Activated CD8-positive, alpha-beta T cell treated with anti-CD3 and anti-CD28 coated beads, Interleukin-2, amount 10 ng/mL, durations not matched to agents 7 days and 5 days (primary cell): ENCODE measurements at regions not wholly inside any gene's neighbourhood (a gene's known extent, or its start where the extent isn't known, plus 50 kb on each side); places are given as distances from the start of the nearest gene placed in this dataset.
A peak's percentile ranks its signal among the peaks of the same experiment; 100 is the strongest.
"Not testable (repeated sequence)": the region's sequence is repeated elsewhere in the genome, so short reads cannot be mapped to it uniquely, and the experiment has no call there.

Experiments
- ATAC-seq: fragments of 150-1000 bp; cut with Tn5 transposase; one replicate; pipeline ENCODE4 v1.10.0; 2021; ENCODE audit warnings: moderate library complexity
- CTCF ChIA-PET: fragments of 350-600 bp; sonication (Branson Sonifier 250); formaldehyde crosslinking; loops from one replicate; lab custom pipeline; 2021; ENCODE audit warnings: antibody characterized with exemption; lab: Charles Lee
- POLR2A ChIA-PET: fragments of 350-600 bp; sonication (Branson Sonifier 250); formaldehyde crosslinking; loops from one replicate; lab custom pipeline; 2021; ENCODE audit warnings: antibody characterized with exemption; lab: Charles Lee
- DNase-seq: peaks from one replicate; pipeline ENCODE4 v3.0.0-alpha.2; 2020
- H3K27ac Mint-ChIP-seq: one replicate; pipeline ENCODE4 v1.8.0; 2021; ENCODE audit warnings: mild to moderate bottlenecking, mixed read lengths
- H3K27me3 Mint-ChIP-seq: one replicate; pipeline ENCODE4 v1.8.0; 2021; ENCODE audit warnings: low read depth, mixed read lengths
- H3K36me3 Mint-ChIP-seq: one replicate; pipeline ENCODE4 v1.8.0; 2021; ENCODE audit warnings: low read depth, mixed read lengths
- H3K4me1 Mint-ChIP-seq: one replicate; pipeline ENCODE4 v1.8.0; 2021; ENCODE audit warnings: low read depth, mixed read lengths
- H3K4me3 Mint-ChIP-seq: one replicate; pipeline ENCODE4 v1.8.0; 2021; ENCODE audit warnings: mild to moderate bottlenecking, mixed read lengths
- H3K9me3 Mint-ChIP-seq: one replicate; pipeline ENCODE4 v1.8.0; 2022; ENCODE audit warnings: mixed read lengths; ENCODE audit not compliant: insufficient read depth

GRCh38 chr21:32916522-32917099 is 109.1 kb upstream of the OLIG2 start:
- no peaks in the 10 kb centered on the region for H3K36me3 Mint-ChIP-seq
- DNase-seq (no peak), ATAC-seq (no peak)
- ChIA-PET CTCF (interaction anchor here (1.2 to 3.8 kb wide), 3 partner anchors 14 to 59 kb away, joined by 3 to 23 read pairs (median 7); no protein-coding TSS in a partner anchor), POLR2A (interaction anchor here (1.2 kb wide), 1 partner anchor 15 kb away, joined by 4 read pairs; no protein-coding TSS in a partner anchor)
- H3K4me1 Mint-ChIP-seq: peaks cover 24% of the 10 kb centered on the region
- no peaks in the 10 kb centered on the region for H3K9me3 Mint-ChIP-seq
- H3K27me3 Mint-ChIP-seq: no peaks in the 10 kb centered on the region
- H3K4me3 Mint-ChIP-seq: no peak overlapping the region
- H3K27ac Mint-ChIP-seq: no peak overlapping the region

- no peaks in the 10 kb centered on the region for H3K27me3 Mint-ChIP-seq
- H3K36me3 Mint-ChIP-seq: no peaks in the 10 kb centered on the region
- no peak overlapping the region for H3K4me3 Mint-ChIP-seq
- DNase-seq (no peak), ATAC-seq (no peak)
- ChIA-PET POLR2A (interaction anchor here (1.2 kb wide), 1 partner anchor 14 kb away, joined by 4 read pairs; no protein-coding TSS in a partner anchor), CTCF (interaction anchor here (1.2 to 3.8 kb wide), 3 partner anchors 13 to 60 kb away, joined by 3 to 23 read pairs (median 7); no protein-coding TSS in a partner anchor)
- H3K4me1 Mint-ChIP-seq: peaks cover 24% of the 10 kb centered on the region
- H3K27ac Mint-ChIP-seq: no peak overlapping the region
- no peaks in the 10 kb centered on the region for H3K9me3 Mint-ChIP-seq
Observed at GRCh38 chr21:32917362-32918135, 108.2 kb upstream of the OLIG2 start.

GRCh38 chr21:32918478-32919120 is 107.1 kb upstream of the OLIG2 start:
- H3K27me3 Mint-ChIP-seq: no peaks in the 10 kb centered on the region
- no peak overlapping the region for H3K4me3 Mint-ChIP-seq
- H3K36me3 Mint-ChIP-seq: no peaks in the 10 kb centered on the region
- no peak overlapping the region for H3K27ac Mint-ChIP-seq
- ATAC-seq (no peak), DNase-seq (no peak)
- ChIA-PET POLR2A (no interaction called here), CTCF (interaction anchor here (1.1 to 3.8 kb wide), 4 partner anchors 12 to 279 kb away, joined by 3 to 23 read pairs (median 6); no protein-coding TSS in a partner anchor)
- no peaks in the 10 kb centered on the region for H3K9me3 Mint-ChIP-seq
- peaks cover 24% of the 10 kb centered on the region for H3K4me1 Mint-ChIP-seq

- peaks cover 8% of the 10 kb centered on the region for H3K36me3 Mint-ChIP-seq
- H3K27ac Mint-ChIP-seq: no peak overlapping the region
- peaks cover 3% of the 10 kb centered on the region for H3K27me3 Mint-ChIP-seq
- no peak for DNase-seq
- ChIA-PET CTCF (interaction anchor here (0.8 to 2.2 kb wide), 4 partner anchors 10 to 207 kb away, joined by 3 to 6 read pairs (median 4); no protein-coding TSS in a partner anchor), POLR2A (no interaction called here)
- no peak overlapping the region for H3K4me3 Mint-ChIP-seq
- H3K9me3 Mint-ChIP-seq: peaks cover 14% of the 10 kb centered on the region
- ATAC-seq: no peak
- peaks cover 7% of the 10 kb centered on the region for H3K4me1 Mint-ChIP-seq
Observed at GRCh38 chr21:32920474-32920873, 105.3 kb upstream of the OLIG2 start.

- DNase-seq (peak; percentile 45), ATAC-seq (no peak)
- POLR2A ChIA-PET: no interaction called here
- Mint-ChIP-seq H3K4me1 (no peaks in the 10 kb centered on the region), H3K36me3 (peaks cover 13% of the 10 kb centered on the region), H3K27ac (no peak overlapping the region), H3K27me3 (peaks cover 3% of the 10 kb centered on the region), H3K4me3 (no peak overlapping the region), H3K9me3 (peaks cover 22% of the 10 kb centered on the region)
- CTCF ChIA-PET: interaction anchor here (0.7 to 1.5 kb wide), 6 partner anchors 10 to 205 kb away, joined by 3 to 9 read pairs (median 4); no protein-coding TSS in a partner anchor
Observed at GRCh38 chr21:32921632-32922230, 104.0 kb upstream of the OLIG2 start.

GRCh38 chr21:32925098-32925497 is 100.6 kb upstream of the OLIG2 start:
- Mint-ChIP-seq H3K9me3 (peaks cover 34% of the 10 kb centered on the region), H3K36me3 (peaks cover 18% of the 10 kb centered on the region), H3K4me3 (no peak overlapping the region), H3K4me1 (peaks cover 11% of the 10 kb centered on the region), H3K27me3 (peaks cover 3% of the 10 kb centered on the region), H3K27ac (no peak overlapping the region)
- no peak for ATAC-seq
- DNase-seq: no peak
- ChIA-PET CTCF (no interaction called here), POLR2A (no interaction called here)

- no peak overlapping the region for H3K4me3 Mint-ChIP-seq
- ATAC-seq: peak; percentile 31
- POLR2A ChIA-PET: no interaction called here
- peaks cover 23% of the 10 kb centered on the region for H3K36me3 Mint-ChIP-seq
- H3K4me1 Mint-ChIP-seq: peaks cover 42% of the 10 kb centered on the region
- peaks cover 29% of the 10 kb centered on the region for H3K9me3 Mint-ChIP-seq
- CTCF ChIA-PET: interaction anchor here (5.7 kb wide), 1 partner anchor 10 kb away, joined by 52 read pairs; no protein-coding TSS in a partner anchor
- DNase-seq: no peak
- no peaks in the 10 kb centered on the region for H3K27me3 Mint-ChIP-seq
- peak overlapping the region; percentile 74 for H3K27ac Mint-ChIP-seq
Observed at GRCh38 chr21:32929633-32930038, 96.1 kb upstream of the OLIG2 start.

- Mint-ChIP-seq H3K36me3 (peaks cover 19% of the 10 kb centered on the region), H3K27ac (no peak overlapping the region), H3K4me1 (peaks cover 42% of the 10 kb centered on the region), H3K4me3 (no peak overlapping the region), H3K27me3 (no peaks in the 10 kb centered on the region), H3K9me3 (peaks cover 18% of the 10 kb centered on the region)
- ChIA-PET POLR2A (interaction anchor here (0.7 to 1.6 kb wide), 3 partner anchors 13 to 431 kb away, joined by 3 to 4 read pairs (median 3); no protein-coding TSS in a partner anchor), CTCF (interaction anchor here (0.7 to 5.7 kb wide), 6 partner anchors 7 to 98 kb away, joined by 3 to 52 read pairs (median 5); no protein-coding TSS in a partner anchor)
- ATAC-seq: no peak
- no peak for DNase-seq
Observed at GRCh38 chr21:32930673-32931072, 95.1 kb upstream of the OLIG2 start.

GRCh38 chr21:32934068-32934467 is 91.7 kb upstream of the OLIG2 start:
- peaks cover 41% of the 10 kb centered on the region for H3K4me1 Mint-ChIP-seq
- DNase-seq, H3K9me3 Mint-ChIP-seq, CTCF ChIA-PET, H3K36me3 Mint-ChIP-seq, POLR2A ChIA-PET, ATAC-seq, H3K27me3 Mint-ChIP-seq, H3K27ac Mint-ChIP-seq, H3K4me3 Mint-ChIP-seq: not testable (repeated sequence)

GRCh38 chr21:32934829-32935228 is 90.9 kb upstream of the OLIG2 start:
- no peaks in the 10 kb centered on the region for H3K9me3 Mint-ChIP-seq
- DNase-seq: no peak

More at GRCh38 chr21:32934829-32935228, 90.9 kb upstream of the OLIG2 start:
- ChIA-PET CTCF (interaction anchor here (1.2 kb wide), 1 partner anchor 12 kb away, joined by 3 read pairs; no protein-coding TSS in a partner anchor), POLR2A (no interaction called here)
- ATAC-seq: no peak
- no peak overlapping the region for H3K4me3 Mint-ChIP-seq
- no peaks in the 10 kb centered on the region for H3K27me3 Mint-ChIP-seq
- peaks cover 10% of the 10 kb centered on the region for H3K36me3 Mint-ChIP-seq
- H3K27ac Mint-ChIP-seq: no peak overlapping the region
- peaks cover 34% of the 10 kb centered on the region for H3K4me1 Mint-ChIP-seq
